HL-60 (cell line): ENCODE measurements at regions not wholly inside any gene's neighbourhood (a gene's known extent, or its start where the extent isn't known, plus 50 kb on each side); places are given as distances from the start of the nearest gene placed in this dataset.

Experiments
- CTCF ChIP-seq: IDR thresholded peaks from one replicate; pipeline ENCODE4 v1.5.1; 2011; ENCODE audit warnings: low read length, control low read depth, inconsistent platforms; ENCODE audit not compliant: insufficient read depth
- SPI1 ChIP-seq: IDR thresholded peaks from 2 replicates; pipeline ENCODE4 v1.6.1; 2012; ENCODE audit warnings: low read depth, mild to moderate bottlenecking, borderline replicate concordance

GRCh38 chr13:40026174-40026585, 370.7 kb downstream of the COG6 start:
- no peak for TF ChIP-seq CTCF
- no peak for TF ChIP-seq SPI1
